HepG2 (cell line): ENCODE measurements at regions not wholly inside any gene's neighbourhood (a gene's known extent, or its start where the extent isn't known, plus 50 kb on each side); places are given as distances from the start of the nearest gene placed in this dataset.

ENCODE experiments used
- ATAC-seq: fragments of 200-7000 bp; cut with Tn5 transposase; 3 replicates; pipeline ENCODE4 v1.9.1; 2020; ENCODE audit warnings: mild to moderate bottlenecking, moderate library complexity
- BruUV-seq: library from RNA; stranded (reverse); fragments of 400-500 nt; replicated peaks from 2 replicates; lab custom pipeline; 2021; lab: Mats Ljungman, UMichigan
- CTCF ChIA-PET: fragments of 300-600 bp; formaldehyde crosslinking; extraction: SDS; loops from one replicate; lab custom pipeline; 2021; ENCODE audit warnings: low total read pairs, inconsistent platforms, low intra/inter-chr PET ratio; lab: Yijun Ruan, JAX
- POLR2A ChIA-PET: fragments of 350-600 bp; sonication (Branson Sonifier 250); formaldehyde crosslinking; loops from one replicate; lab custom pipeline; 2020; ENCODE audit warnings: antibody characterized with exemption, inconsistent platforms; lab: Yijun Ruan, JAX
- DNase-seq: peaks from one replicate; pipeline ENCODE4 v3.0.0-alpha.2; 2015; ENCODE audit warnings: low spot score
- FAIRE-seq: peaks from 3 replicates; lab custom pipeline; 2011; peaks lifted over from hg19 to GRCh38; lab: Jason Lieb, UNC
- H2AFZ ChIP-seq: one replicate; pipeline ENCODE4 v1.6.1; 2011; ENCODE audit warnings: low read length, inconsistent platforms
- H3K27ac ChIP-seq: fragments of 300-600 bp; 3 replicates; pipeline ENCODE4 v1.8.0; 2011; ENCODE audit warnings: mixed run types, mild to moderate bottlenecking, mixed read lengths, low read length, inconsistent platforms; ENCODE audit not compliant: insufficient read depth; ENCODE audit errors: extremely low read length
- H3K27me3 ChIP-seq, 2 experiments: fragments of 200-600 bp in 1 of 2; 2 replicates in 1 of 2; 3 replicates in 1 of 2; pipeline versions ENCODE4 v1.6.0 to v1.8.0; 2011; ENCODE audit warnings: low read length in 2 of 2, mild to moderate bottlenecking in 2 of 2, moderate library complexity in 2 of 2, inconsistent platforms in 1 of 2; ENCODE audit not compliant: insufficient read depth in 2 of 2, control insufficient read depth in 1 of 2
- H3K36me3 ChIP-seq, 2 experiments: fragments of 200-600 bp in 1 of 2; replicated peaks in 1 of 2; 2 replicates in 1 of 2; 3 replicates in 1 of 2; pipeline versions ENCODE4 v1.5.1 to v1.8.0; 2011; ENCODE audit warnings: low read length in 2 of 2, inconsistent platforms in 1 of 2; ENCODE audit not compliant: insufficient read depth in 2 of 2, control insufficient read depth in 1 of 2
- H3K4me1 ChIP-seq: 2 replicates; pipeline ENCODE4 v1.5.1; 2012; ENCODE audit warnings: low read length, inconsistent platforms; ENCODE audit not compliant: insufficient read depth
- H3K4me2 ChIP-seq: 2 replicates; pipeline ENCODE4 v1.6.0; 2011; ENCODE audit warnings: low read depth, low read length, inconsistent platforms
- H3K4me3 ChIP-seq, 3 experiments: fragments of 200-600 bp in 1 of 3; sonication (generic), shearing (Covaris generic) in 1 of 3; replicated peaks in 1 of 3; 2 replicates each; pipeline ENCODE4 v1.5.1; 2011 to 2016; ENCODE audit warnings: low read length in 3 of 3, inconsistent platforms in 2 of 3, low read depth in 2 of 3, mild to moderate bottlenecking in 2 of 3, control low read depth in 1 of 3, mixed read lengths in 1 of 3; ENCODE audit not compliant: insufficient read depth in 1 of 3
- H3K79me2 ChIP-seq: one replicate; pipeline ENCODE4 v1.6.1; 2011; ENCODE audit warnings: low read length, inconsistent platforms; ENCODE audit not compliant: insufficient read depth
- H3K9ac ChIP-seq: 2 replicates; pipeline ENCODE4 v1.6.0; 2011; ENCODE audit warnings: mild to moderate bottlenecking, low read depth, low read length, inconsistent platforms; ENCODE audit not compliant: insufficient read depth
- H3K9me3 ChIP-seq: 2 replicates; pipeline ENCODE4 v1.5.1; 2012; ENCODE audit warnings: mild to moderate bottlenecking, low read length
- H4K20me1 ChIP-seq: 2 replicates; pipeline ENCODE4 v1.6.0; 2011; ENCODE audit warnings: inconsistent platforms, mild to moderate bottlenecking, low read length, moderate library complexity; ENCODE audit not compliant: insufficient read depth
- PHF21A ChIP-seq: sonication (generic); formaldehyde crosslinking; IDR thresholded peaks from 2 replicates; pipeline ENCODE4 v1.5.0; 2020; ENCODE audit warnings: mild to moderate bottlenecking, missing genetic modification reagents
- SYNCRIP ChIP-seq: fragments of 200-400 bp; formaldehyde crosslinking; IDR thresholded peaks from 2 replicates; pipeline ENCODE4 v1.6.1; 2018; ENCODE audit warnings: mild to moderate bottlenecking, low read depth, low read length; ENCODE audit not compliant: insufficient read depth
- ZNF569 ChIP-seq: sonication (generic); formaldehyde crosslinking; IDR thresholded peaks from 2 replicates; pipeline ENCODE4 v1.5.0; 2020; ENCODE audit warnings: mild to moderate bottlenecking, missing genetic modification reagents, moderate library complexity, borderline replicate concordance
- ZNF841 ChIP-seq: sonication (generic); formaldehyde crosslinking; IDR thresholded peaks from 2 replicates; pipeline ENCODE4 v1.8.1; 2023; ENCODE audit warnings: missing genetic modification reagents, borderline replicate concordance
- WGBS: methylation state at CpG from one replicate; pipeline ENCODE4 v1.1.6; 2017; ENCODE audit warnings: low lambda C conversion rate; 5-methylcytosine and 5-hydroxymethylcytosine counted together
- in situ Hi-C: cut with HindIII; loops from 2 replicates; pipeline ENCODE4 v1.10.0; 2017; ENCODE audit warnings: low pct_unique_long_range_greater_than_20kb; ENCODE audit not compliant: extremely low pct_ligation_motif_present
- intact Hi-C: fragments of 100-400 bp; cut with micrococcal nuclease; formaldehyde crosslinking; loops from one replicate; pipeline ENCODE4 v1.10.0; 2022; ENCODE audit not compliant: unreplicated experiment
- TF ChIP-seq, protein P1 (sequence below): sonication (generic); formaldehyde crosslinking; IDR thresholded peaks from 2 replicates; pipeline ENCODE4 v1.5.0; 2020; ENCODE audit warnings: mild to moderate bottlenecking, missing genetic modification reagents
- TF ChIP-seq, protein P2 (sequence below): IDR thresholded peaks from 2 replicates; pipeline ENCODE4 v1.6.1; 2012; ENCODE audit warnings: low read length, improper control_type of control experiment
- TF ChIP-seq, protein P3 (sequence below): sonication (generic); formaldehyde crosslinking; IDR thresholded peaks from 2 replicates; pipeline ENCODE4 v1.5.0; 2020; ENCODE audit warnings: mild to moderate bottlenecking, missing genetic modification reagents
- TF ChIP-seq, protein P4 (sequence below): sonication (generic); formaldehyde crosslinking; IDR thresholded peaks from 2 replicates; pipeline ENCODE4 v1.4.0; 2020; ENCODE audit warnings: mild to moderate bottlenecking, missing genetic modification reagents
- TF ChIP-seq, protein P5 (sequence below): sonication (generic); formaldehyde crosslinking; IDR thresholded peaks from 2 replicates; pipeline ENCODE4 v1.8.1; 2023; ENCODE audit warnings: missing genetic modification reagents, inconsistent platforms, borderline replicate concordance
- TF ChIP-seq, protein P6 (sequence below): sonication (generic); formaldehyde crosslinking; IDR thresholded peaks from 2 replicates; pipeline ENCODE4 v1.4.0; 2020; ENCODE audit warnings: missing genetic modification reagents, borderline replicate concordance

DNA sequence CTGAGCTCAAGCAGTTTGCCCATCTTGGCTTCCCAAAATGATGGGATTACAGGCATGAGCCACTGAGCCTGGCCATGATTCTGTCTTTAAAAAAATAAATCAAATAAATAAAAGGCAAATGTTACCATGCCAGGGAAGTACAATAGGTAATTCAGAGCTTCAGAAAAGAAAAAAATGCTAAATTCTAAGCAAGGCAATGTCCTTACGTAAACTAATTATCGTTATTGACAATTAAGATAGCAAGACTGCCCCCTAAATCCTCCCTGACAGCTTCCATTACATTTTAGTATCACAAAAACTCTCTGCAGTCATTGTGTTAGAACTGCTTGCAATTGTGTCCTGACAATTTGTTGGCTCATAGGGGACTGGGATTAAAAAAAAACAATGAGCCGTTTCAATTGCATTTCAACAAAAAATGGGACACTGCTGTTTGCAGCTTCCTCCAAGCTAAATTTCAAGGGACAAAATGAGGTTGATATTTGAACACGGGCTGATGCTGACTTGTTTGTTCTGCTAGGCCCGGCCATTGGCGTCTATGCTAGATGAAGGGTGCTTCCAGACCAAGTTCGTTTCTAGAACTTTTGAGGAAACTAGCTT is 88.9 kb downstream of the MOGAT1 start (continued):
- TF ChIP-seq, protein P1, sequence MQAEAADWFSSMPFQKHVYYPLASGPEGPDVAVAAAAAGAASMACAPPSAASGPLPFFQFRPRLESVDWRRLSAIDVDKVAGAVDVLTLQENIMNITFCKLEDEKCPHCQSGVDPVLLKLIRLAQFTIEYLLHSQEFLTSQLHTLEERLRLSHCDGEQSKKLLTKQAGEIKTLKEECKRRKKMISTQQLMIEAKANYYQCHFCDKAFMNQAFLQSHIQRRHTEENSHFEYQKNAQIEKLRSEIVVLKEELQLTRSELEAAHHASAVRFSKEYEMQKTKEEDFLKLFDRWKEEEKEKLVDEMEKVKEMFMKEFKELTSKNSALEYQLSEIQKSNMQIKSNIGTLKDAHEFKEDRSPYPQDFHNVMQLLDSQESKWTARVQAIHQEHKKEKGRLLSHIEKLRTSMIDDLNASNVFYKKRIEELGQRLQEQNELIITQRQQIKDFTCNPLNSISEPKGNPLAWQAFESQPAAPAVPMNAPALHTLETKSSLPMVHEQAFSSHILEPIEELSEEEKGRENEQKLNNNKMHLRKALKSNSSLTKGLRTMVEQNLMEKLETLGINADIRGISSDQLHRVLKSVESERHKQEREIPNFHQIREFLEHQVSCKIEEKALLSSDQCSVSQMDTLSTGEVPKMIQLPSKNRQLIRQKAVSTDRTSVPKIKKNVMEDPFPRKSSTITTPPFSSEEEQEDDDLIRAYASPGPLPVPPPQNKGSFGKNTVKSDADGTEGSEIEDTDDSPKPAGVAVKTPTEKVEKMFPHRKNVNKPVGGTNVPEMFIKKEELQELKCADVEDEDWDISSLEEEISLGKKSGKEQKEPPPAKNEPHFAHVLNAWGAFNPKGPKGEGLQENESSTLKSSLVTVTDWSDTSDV (CRISPR knock-in tag) = no peak
- TF ChIP-seq, protein P2, sequence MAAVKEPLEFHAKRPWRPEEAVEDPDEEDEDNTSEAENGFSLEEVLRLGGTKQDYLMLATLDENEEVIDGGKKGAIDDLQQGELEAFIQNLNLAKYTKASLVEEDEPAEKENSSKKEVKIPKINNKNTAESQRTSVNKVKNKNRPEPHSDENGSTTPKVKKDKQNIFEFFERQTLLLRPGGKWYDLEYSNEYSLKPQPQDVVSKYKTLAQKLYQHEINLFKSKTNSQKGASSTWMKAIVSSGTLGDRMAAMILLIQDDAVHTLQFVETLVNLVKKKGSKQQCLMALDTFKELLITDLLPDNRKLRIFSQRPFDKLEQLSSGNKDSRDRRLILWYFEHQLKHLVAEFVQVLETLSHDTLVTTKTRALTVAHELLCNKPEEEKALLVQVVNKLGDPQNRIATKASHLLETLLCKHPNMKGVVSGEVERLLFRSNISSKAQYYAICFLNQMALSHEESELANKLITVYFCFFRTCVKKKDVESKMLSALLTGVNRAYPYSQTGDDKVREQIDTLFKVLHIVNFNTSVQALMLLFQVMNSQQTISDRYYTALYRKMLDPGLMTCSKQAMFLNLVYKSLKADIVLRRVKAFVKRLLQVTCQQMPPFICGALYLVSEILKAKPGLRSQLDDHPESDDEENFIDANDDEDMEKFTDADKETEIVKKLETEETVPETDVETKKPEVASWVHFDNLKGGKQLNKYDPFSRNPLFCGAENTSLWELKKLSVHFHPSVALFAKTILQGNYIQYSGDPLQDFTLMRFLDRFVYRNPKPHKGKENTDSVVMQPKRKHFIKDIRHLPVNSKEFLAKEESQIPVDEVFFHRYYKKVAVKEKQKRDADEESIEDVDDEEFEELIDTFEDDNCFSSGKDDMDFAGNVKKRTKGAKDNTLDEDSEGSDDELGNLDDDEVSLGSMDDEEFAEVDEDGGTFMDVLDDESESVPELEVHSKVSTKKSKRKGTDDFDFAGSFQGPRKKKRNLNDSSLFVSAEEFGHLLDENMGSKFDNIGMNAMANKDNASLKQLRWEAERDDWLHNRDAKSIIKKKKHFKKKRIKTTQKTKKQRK = no peak

DNA sequence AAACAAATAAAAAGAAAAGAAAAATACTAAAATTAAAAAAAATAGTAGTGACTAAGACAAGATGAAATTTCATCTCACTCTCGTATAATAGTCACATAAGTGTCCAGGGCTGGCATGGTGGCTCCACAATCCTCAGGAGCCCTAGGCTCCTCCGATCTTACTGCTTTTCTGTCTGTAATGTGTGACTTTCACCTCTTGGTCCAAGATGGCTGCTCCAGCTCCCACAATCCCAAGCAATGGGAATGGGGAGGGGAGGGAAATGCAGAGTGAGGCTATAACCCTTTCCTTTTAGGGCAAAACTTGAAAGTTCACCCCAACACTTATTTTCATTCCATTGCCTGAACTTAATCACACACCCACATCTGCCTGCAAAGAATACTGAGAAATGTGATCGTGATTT is 90.4 kb downstream of the MOGAT1 start:
- peaks cover 36% of the 10 kb centered on the region for H3K4me1 ChIP-seq
- no peaks in the 10 kb centered on the region for H3K79me2 ChIP-seq
- TF ChIP-seq, protein P3, sequence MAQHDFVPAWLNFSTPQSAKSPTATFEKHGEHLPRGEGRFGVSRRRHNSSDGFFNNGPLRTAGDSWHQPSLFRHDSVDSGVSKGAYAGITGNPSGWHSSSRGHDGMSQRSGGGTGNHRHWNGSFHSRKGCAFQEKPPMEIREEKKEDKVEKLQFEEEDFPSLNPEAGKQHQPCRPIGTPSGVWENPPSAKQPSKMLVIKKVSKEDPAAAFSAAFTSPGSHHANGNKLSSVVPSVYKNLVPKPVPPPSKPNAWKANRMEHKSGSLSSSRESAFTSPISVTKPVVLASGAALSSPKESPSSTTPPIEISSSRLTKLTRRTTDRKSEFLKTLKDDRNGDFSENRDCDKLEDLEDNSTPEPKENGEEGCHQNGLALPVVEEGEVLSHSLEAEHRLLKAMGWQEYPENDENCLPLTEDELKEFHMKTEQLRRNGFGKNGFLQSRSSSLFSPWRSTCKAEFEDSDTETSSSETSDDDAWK (CRISPR knock-in tag) = no peak
- no peak for TF ChIP-seq PHF21A (CRISPR knock-in tag)
- TF ChIP-seq, protein P4, sequence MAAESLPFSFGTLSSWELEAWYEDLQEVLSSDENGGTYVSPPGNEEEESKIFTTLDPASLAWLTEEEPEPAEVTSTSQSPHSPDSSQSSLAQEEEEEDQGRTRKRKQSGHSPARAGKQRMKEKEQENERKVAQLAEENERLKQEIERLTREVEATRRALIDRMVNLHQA (CRISPR knock-in tag) = no peak
- TF ChIP-seq, protein P5, sequence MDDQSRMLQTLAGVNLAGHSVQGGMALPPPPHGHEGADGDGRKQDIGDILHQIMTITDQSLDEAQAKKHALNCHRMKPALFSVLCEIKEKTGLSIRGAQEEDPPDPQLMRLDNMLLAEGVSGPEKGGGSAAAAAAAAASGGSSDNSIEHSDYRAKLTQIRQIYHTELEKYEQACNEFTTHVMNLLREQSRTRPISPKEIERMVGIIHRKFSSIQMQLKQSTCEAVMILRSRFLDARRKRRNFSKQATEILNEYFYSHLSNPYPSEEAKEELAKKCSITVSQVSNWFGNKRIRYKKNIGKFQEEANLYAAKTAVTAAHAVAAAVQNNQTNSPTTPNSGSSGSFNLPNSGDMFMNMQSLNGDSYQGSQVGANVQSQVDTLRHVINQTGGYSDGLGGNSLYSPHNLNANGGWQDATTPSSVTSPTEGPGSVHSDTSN = no peak
- TF ChIP-seq ZNF569 (CRISPR knock-in tag) = no peak
- TF ChIP-seq, protein P6, sequence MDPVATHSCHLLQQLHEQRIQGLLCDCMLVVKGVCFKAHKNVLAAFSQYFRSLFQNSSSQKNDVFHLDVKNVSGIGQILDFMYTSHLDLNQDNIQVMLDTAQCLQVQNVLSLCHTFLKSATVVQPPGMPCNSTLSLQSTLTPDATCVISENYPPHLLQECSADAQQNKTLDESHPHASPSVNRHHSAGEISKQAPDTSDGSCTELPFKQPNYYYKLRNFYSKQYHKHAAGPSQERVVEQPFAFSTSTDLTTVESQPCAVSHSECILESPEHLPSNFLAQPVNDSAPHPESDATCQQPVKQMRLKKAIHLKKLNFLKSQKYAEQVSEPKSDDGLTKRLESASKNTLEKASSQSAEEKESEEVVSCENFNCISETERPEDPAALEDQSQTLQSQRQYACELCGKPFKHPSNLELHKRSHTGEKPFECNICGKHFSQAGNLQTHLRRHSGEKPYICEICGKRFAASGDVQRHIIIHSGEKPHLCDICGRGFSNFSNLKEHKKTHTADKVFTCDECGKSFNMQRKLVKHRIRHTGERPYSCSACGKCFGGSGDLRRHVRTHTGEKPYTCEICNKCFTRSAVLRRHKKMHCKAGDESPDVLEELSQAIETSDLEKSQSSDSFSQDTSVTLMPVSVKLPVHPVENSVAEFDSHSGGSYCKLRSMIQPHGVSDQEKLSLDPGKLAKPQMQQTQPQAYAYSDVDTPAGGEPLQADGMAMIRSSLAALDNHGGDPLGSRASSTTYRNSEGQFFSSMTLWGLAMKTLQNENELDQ (CRISPR knock-in tag) = no peak
- no peak for TF ChIP-seq SYNCRIP
- no peak for TF ChIP-seq ZNF841 (CRISPR knock-in tag)
- 95% methylated on average over 3 of the region's 3 CpGs for WGBS
- H4K20me1 ChIP-seq = no peaks in the 10 kb centered on the region
- BruUV-seq = no TSS peak
- H3K36me3 ChIP-seq = no peaks in the 10 kb centered on the region
- no peak for DNase-seq
- no peak for ATAC-seq
- no peaks in the 10 kb centered on the region for H3K27me3 ChIP-seq
- no peak overlapping the region for H3K27ac ChIP-seq
- no peak overlapping the region for H2AFZ ChIP-seq
- in situ Hi-C loops = no loop called here
- H3K9ac ChIP-seq = no peak overlapping the region
- ChIA-PET CTCF (no interaction called here), POLR2A (no interaction called here)
- intact Hi-C loops = no loop called here
- no peak overlapping the region for H3K4me2 ChIP-seq
- H3K4me3 ChIP-seq = no peak overlapping the region
- FAIRE-seq = no peak
- H3K9me3 ChIP-seq = no peaks in the 10 kb centered on the region
